Type B pancreatic cell (in vitro differentiated cells): ENCODE measurements at regions not wholly inside any gene's neighbourhood (a gene's known extent, or its start where the extent isn't known, plus 50 kb on each side); places are given as distances from the start of the nearest gene placed in this dataset.

Experiments
- DNase-seq: peaks from one replicate; pipeline ENCODE4 v3.0.0; 2021; ENCODE audit warnings: mixed read lengths; ENCODE audit not compliant: unreplicated experiment; ENCODE audit errors: extremely low spot score
- H3K27ac Mint-ChIP-seq: 2 replicates; pipeline ENCODE4 v1.8.0; 2021; ENCODE audit warnings: mild to moderate bottlenecking, mixed read lengths
- H3K27me3 Mint-ChIP-seq: 2 replicates; pipeline ENCODE4 v1.8.0; 2021; ENCODE audit warnings: mixed read lengths
- H3K36me3 Mint-ChIP-seq: 2 replicates; pipeline ENCODE4 v1.8.0; 2021; ENCODE audit warnings: mixed read lengths
- H3K4me1 Mint-ChIP-seq: one replicate; pipeline ENCODE4 v1.8.0; 2021; ENCODE audit warnings: mixed read lengths; ENCODE audit not compliant: unreplicated experiment
- H3K4me3 Mint-ChIP-seq: 2 replicates; pipeline ENCODE4 v1.8.0; 2021; ENCODE audit warnings: mild to moderate bottlenecking, mixed read lengths
- H3K9me3 Mint-ChIP-seq: 2 replicates; pipeline ENCODE4 v1.8.0; 2021; ENCODE audit warnings: mixed read lengths
- CTCF ChIP-seq: fragments of 200-600 bp; sonication (generic); conservative IDR thresholded peaks from 2 replicates; pipeline ENCODE4 v1.5.0; 2021; ENCODE audit warnings: antibody characterized with exemption, mild to moderate bottlenecking

GRCh38 chr19:28636706-28637105 lies 576.2 kb downstream of the UQCRFS1 start:
- Mint-ChIP-seq H3K27ac (no peak overlapping the region), H3K9me3 (peaks cover 5% of the 10 kb centered on the region), H3K27me3 (peaks cover 3% of the 10 kb centered on the region), H3K36me3 (no peaks in the 10 kb centered on the region), H3K4me1 (no peaks in the 10 kb centered on the region), H3K4me3 (no peak overlapping the region)
- TF ChIP-seq CTCF, result no peak
- DNase-seq, result no peak

- H3K27me3 Mint-ChIP-seq, result peaks cover 3% of the 10 kb centered on the region
- H3K9me3 Mint-ChIP-seq, result peaks cover 5% of the 10 kb centered on the region
- no peak overlapping the region for H3K4me3 Mint-ChIP-seq
- H3K36me3 Mint-ChIP-seq, result no peaks in the 10 kb centered on the region
- no peak for DNase-seq
- no peaks in the 10 kb centered on the region for H3K4me1 Mint-ChIP-seq
- no peak overlapping the region for H3K27ac Mint-ChIP-seq
- TF ChIP-seq CTCF, result no peak
Observed at GRCh38 chr19:28636016-28636629, 576.8 kb downstream of the UQCRFS1 start.

- Mint-ChIP-seq H3K27ac (no peak overlapping the region), H3K36me3 (no peaks in the 10 kb centered on the region), H3K4me3 (no peak overlapping the region), H3K9me3 (peaks cover 5% of the 10 kb centered on the region), H3K27me3 (peaks cover 3% of the 10 kb centered on the region), H3K4me1 (no peaks in the 10 kb centered on the region)
- no peak for TF ChIP-seq CTCF
- DNase-seq, result no peak
Observed at GRCh38 chr19:28634837-28635236, 578.1 kb downstream of the UQCRFS1 start.

GRCh38 chr19:28634019-28634328 lies 579.0 kb downstream of the UQCRFS1 start:
- Mint-ChIP-seq H3K27ac (no peak overlapping the region), H3K9me3 (peaks cover 5% of the 10 kb centered on the region), H3K36me3 (no peaks in the 10 kb centered on the region), H3K27me3 (peaks cover 3% of the 10 kb centered on the region), H3K4me1 (no peaks in the 10 kb centered on the region), H3K4me3 (no peak overlapping the region)
- DNase-seq, result no peak
- peak; percentile 7 for TF ChIP-seq CTCF

- H3K4me3 Mint-ChIP-seq, result no peak overlapping the region
Observed at GRCh38 chr19:28633319-28634018, 579.5 kb downstream of the UQCRFS1 start.

More at GRCh38 chr19:28633319-28634018, 579.5 kb downstream of the UQCRFS1 start:
- Mint-ChIP-seq H3K4me1 (no peaks in the 10 kb centered on the region), H3K27ac (no peak overlapping the region), H3K36me3 (no peaks in the 10 kb centered on the region), H3K27me3 (peaks cover 3% of the 10 kb centered on the region), H3K9me3 (peaks cover 5% of the 10 kb centered on the region)
- DNase-seq, result no peak
- peak; percentile 94 for TF ChIP-seq CTCF
